ENCODE measurements at regions not wholly inside any gene's neighbourhood (a gene's known extent, or its start where the extent isn't known, plus 50 kb on each side); places are given as distances from the start of the nearest gene placed in this dataset.
A peak's percentile ranks its signal among the peaks of the same experiment; 100 is the strongest.

- H3K4me1 ChIP-seq, result no peaks in the 10 kb centered on the region
- H3K4me3 ChIP-seq, result no peak overlapping the region
- no peak for TF ChIP-seq CTCF (IDR thresholded peaks at IDR 0.05; ENCODE audit: borderline replicate concordance)
- H3K27me3 ChIP-seq (ENCODE audit: low read depth), result no peaks in the 10 kb centered on the region
- DNase-seq, result no peak
- intact Hi-C loops (cut with micrococcal nuclease), result no loop called here
- H3K27ac ChIP-seq (replicated peaks), result no peak overlapping the region
- no peaks in the 10 kb centered on the region for H3K9me3 ChIP-seq (replicated peaks)
- H3K36me3 ChIP-seq, result no peaks in the 10 kb centered on the region
These were observed 555.2 kb downstream of the GABRG1 start for GRCh38 chr4:45568694-45569093.

DNA sequence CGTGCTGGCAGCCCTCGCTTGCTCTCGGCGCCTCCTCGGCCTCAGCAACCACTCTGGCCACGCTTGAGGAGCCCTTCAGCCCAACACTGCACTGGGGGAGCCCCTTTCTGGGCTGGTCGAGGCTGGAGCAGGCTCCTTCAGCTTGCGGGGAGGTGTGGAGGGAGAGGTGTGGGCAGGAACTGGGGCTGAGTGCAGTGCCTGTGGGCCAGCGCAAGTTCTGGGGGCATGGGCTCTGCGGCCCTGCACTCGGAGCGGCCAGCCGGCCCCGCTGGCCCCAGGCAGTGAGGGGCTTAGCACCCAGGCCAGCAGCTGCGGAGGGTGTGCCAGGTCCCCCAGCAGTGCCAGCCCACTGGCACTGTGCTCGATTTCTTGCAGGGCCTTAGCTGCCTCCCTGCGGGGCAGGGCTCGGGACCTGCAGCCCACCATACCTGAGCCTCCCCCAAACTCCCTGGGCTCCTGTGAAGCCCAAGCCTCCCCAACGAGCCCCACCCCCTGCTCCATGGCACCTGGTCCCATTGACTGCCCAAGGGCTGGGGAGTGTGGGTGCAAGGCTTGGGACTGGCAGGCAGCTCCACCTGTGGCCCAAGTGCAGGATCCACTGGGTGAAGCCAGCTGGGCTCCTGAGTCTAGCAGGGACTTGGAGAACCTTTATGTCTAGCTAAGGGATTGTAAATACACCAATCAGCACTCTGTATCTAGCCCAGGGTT is 556.8 kb downstream of the GABRG1 start:
- no peak for DNase-seq
- no peak overlapping the region for H3K27ac ChIP-seq (replicated peaks)
- H3K4me1 ChIP-seq, result no peaks in the 10 kb centered on the region
- no peaks in the 10 kb centered on the region for H3K9me3 ChIP-seq (replicated peaks)
- TF ChIP-seq CTCF (IDR thresholded peaks at IDR 0.05; ENCODE audit: borderline replicate concordance), result no peak
- intact Hi-C loops (cut with micrococcal nuclease), result no loop called here
- no peak overlapping the region for H3K4me3 ChIP-seq
- no peaks in the 10 kb centered on the region for H3K27me3 ChIP-seq (ENCODE audit: low read depth)
- H3K36me3 ChIP-seq, result no peaks in the 10 kb centered on the region

GRCh38 chr4:45554423-45554822 is 569.4 kb downstream of the GABRG1 start:
- Histone ChIP-seq H3K9me3 (replicated peaks) (no peaks in the 10 kb centered on the region), H3K36me3 (no peaks in the 10 kb centered on the region), H3K4me3 (no peak overlapping the region), H3K27ac (replicated peaks) (no peak overlapping the region), H3K27me3 (ENCODE audit: low read depth) (no peaks in the 10 kb centered on the region), H3K4me1 (peaks cover 6% of the 10 kb centered on the region)
- no peak for DNase-seq
- no peak for TF ChIP-seq CTCF (IDR thresholded peaks at IDR 0.05; ENCODE audit: borderline replicate concordance)
- intact Hi-C loops (cut with micrococcal nuclease), result no loop called here

DNA sequence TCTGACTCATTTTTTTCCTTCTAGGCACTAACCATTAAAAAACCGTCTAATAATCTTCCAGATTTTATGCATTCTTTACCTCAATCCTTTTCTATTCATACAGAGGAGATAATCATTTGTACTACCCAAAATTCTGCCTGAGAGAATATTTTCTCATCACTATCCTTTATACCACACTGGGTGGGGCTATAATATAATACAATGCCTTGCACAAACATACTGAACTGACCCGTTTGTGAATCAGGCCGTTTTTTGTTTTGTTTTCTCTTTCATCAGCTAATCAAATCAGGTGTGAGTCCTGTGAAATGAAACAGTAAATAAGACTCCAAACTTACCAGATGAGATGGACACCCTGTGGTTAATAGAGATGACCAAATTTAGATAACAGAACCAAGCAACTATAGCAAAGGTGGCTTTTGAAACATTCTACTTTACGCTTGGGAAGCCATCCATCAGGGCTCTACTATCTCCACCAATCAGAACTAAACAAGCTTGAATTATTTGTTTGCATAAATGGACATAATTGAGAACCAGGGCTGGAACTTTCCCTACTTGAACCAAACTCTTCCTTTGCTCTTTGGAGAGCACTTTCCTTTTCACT is 573.0 kb downstream of the GABRG1 start:
- H3K27me3 ChIP-seq (ENCODE audit: low read depth), result no peaks in the 10 kb centered on the region

DNA sequence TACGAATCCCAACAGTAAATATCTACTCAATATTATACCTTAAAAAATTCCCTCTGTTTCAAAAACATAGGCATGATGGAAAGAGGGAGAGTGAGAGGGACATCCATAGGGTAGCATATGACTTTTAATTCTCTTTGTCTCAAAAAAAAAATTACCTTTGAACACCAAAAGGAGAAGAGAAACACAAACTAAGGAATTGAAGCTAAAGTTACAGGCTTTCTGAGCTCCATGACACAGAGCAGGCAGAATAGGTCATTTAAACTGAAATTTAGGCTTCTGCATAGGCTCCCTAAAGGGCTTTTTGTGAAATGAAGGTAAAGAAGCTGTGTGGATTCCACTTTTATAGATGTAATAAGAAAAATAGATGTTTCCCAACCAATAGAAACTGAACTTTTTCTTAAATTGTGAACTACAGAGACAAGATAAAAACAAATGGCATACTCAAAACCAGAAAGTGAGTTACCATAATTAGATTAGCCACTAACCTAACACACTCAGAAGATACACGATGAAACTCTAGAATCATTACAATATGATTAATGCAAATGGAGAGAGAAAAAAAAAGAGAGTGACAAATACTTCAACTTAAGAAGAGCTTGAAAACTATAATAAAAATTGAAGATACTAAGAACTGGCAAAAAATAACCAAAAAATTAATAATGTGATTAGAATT is 584.6 kb downstream of the GABRG1 start:
- H3K27me3 ChIP-seq (ENCODE audit: low read depth), result no peaks in the 10 kb centered on the region
- DNase-seq, result no peak
- intact Hi-C loops (cut with micrococcal nuclease), result no loop called here
- no peak overlapping the region for H3K4me3 ChIP-seq
- H3K27ac ChIP-seq (replicated peaks), result no peak overlapping the region
- no peaks in the 10 kb centered on the region for H3K9me3 ChIP-seq (replicated peaks)
- no peaks in the 10 kb centered on the region for H3K4me1 ChIP-seq
- TF ChIP-seq CTCF (IDR thresholded peaks at IDR 0.05; ENCODE audit: borderline replicate concordance), result no peak
- no peaks in the 10 kb centered on the region for H3K36me3 ChIP-seq

More for the DNA sequence above, 573.0 kb downstream of the GABRG1 start:
- peaks cover 6% of the 10 kb centered on the region for H3K4me1 ChIP-seq
- H3K27ac ChIP-seq (replicated peaks), result no peak overlapping the region
- DNase-seq, result no peak
- no peak overlapping the region for H3K4me3 ChIP-seq
- intact Hi-C loops (cut with micrococcal nuclease), result no loop called here
- peak; percentile 31 for TF ChIP-seq CTCF (IDR thresholded peaks at IDR 0.05; ENCODE audit: borderline replicate concordance)
- no peaks in the 10 kb centered on the region for H3K36me3 ChIP-seq
- H3K9me3 ChIP-seq (replicated peaks), result no peaks in the 10 kb centered on the region
